Osteocyte (in vitro differentiated cells): ENCODE measurements at regions not wholly inside any gene's neighbourhood (a gene's known extent, or its start where the extent isn't known, plus 50 kb on each side); places are given as distances from the start of the nearest gene placed in this dataset.

ENCODE experiments used
- DNase-seq: peaks from one replicate; pipeline ENCODE4 v3.0.0; 2021; ENCODE audit warnings: mixed read lengths; ENCODE audit not compliant: unreplicated experiment; ENCODE audit errors: extremely low spot score
- H3K27ac Mint-ChIP-seq: one replicate; pipeline ENCODE4 v1.8.0; 2021; ENCODE audit warnings: mild to moderate bottlenecking, mixed read lengths; ENCODE audit not compliant: unreplicated experiment
- H3K27me3 Mint-ChIP-seq: one replicate; pipeline ENCODE4 v1.8.0; 2021; ENCODE audit warnings: mixed read lengths; ENCODE audit not compliant: unreplicated experiment
- H3K36me3 Mint-ChIP-seq: one replicate; pipeline ENCODE4 v1.8.0; 2021; ENCODE audit warnings: mixed read lengths; ENCODE audit not compliant: unreplicated experiment
- H3K4me1 Mint-ChIP-seq: one replicate; pipeline ENCODE4 v1.8.0; 2021; ENCODE audit warnings: mixed read lengths; ENCODE audit not compliant: unreplicated experiment
- H3K4me3 Mint-ChIP-seq: one replicate; pipeline ENCODE4 v1.8.0; 2021; ENCODE audit warnings: mild to moderate bottlenecking, moderate library complexity, mixed read lengths; ENCODE audit not compliant: unreplicated experiment
- H3K9me3 Mint-ChIP-seq: one replicate; pipeline ENCODE4 v1.8.0; 2021; ENCODE audit warnings: mixed read lengths; ENCODE audit not compliant: unreplicated experiment
- TF ChIP-seq, protein P1 (sequence below): fragments of 200-600 bp; sonication (generic); IDR thresholded peaks from 2 replicates; pipeline ENCODE4 v1.5.0; 2021; ENCODE audit warnings: antibody characterized with exemption, mild to moderate bottlenecking, moderate library complexity

GRCh38 chr13:89752394-89752793 is 1595.1 kb upstream of the MIR17HG start:
- H3K36me3 Mint-ChIP-seq: peaks cover 2% of the 10 kb centered on the region

GRCh38 chr13:89755729-89756492 is 1591.6 kb upstream of the MIR17HG start:
- peaks cover 9% of the 10 kb centered on the region for H3K9me3 Mint-ChIP-seq
- H3K36me3 Mint-ChIP-seq: peaks cover 2% of the 10 kb centered on the region
- TF ChIP-seq, protein P1, sequence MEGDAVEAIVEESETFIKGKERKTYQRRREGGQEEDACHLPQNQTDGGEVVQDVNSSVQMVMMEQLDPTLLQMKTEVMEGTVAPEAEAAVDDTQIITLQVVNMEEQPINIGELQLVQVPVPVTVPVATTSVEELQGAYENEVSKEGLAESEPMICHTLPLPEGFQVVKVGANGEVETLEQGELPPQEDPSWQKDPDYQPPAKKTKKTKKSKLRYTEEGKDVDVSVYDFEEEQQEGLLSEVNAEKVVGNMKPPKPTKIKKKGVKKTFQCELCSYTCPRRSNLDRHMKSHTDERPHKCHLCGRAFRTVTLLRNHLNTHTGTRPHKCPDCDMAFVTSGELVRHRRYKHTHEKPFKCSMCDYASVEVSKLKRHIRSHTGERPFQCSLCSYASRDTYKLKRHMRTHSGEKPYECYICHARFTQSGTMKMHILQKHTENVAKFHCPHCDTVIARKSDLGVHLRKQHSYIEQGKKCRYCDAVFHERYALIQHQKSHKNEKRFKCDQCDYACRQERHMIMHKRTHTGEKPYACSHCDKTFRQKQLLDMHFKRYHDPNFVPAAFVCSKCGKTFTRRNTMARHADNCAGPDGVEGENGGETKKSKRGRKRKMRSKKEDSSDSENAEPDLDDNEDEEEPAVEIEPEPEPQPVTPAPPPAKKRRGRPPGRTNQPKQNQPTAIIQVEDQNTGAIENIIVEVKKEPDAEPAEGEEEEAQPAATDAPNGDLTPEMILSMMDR: no peak
- H3K27me3 Mint-ChIP-seq: no peaks in the 10 kb centered on the region
- no peak for DNase-seq
- no peak overlapping the region for H3K27ac Mint-ChIP-seq
- H3K4me1 Mint-ChIP-seq: peaks cover 5% of the 10 kb centered on the region
- H3K4me3 Mint-ChIP-seq: no peak overlapping the region

More at GRCh38 chr13:89752394-89752793, 1595.1 kb upstream of the MIR17HG start:
- Mint-ChIP-seq H3K27me3 (no peaks in the 10 kb centered on the region), H3K4me3 (no peak overlapping the region), H3K4me1 (peaks cover 30% of the 10 kb centered on the region), H3K27ac (no peak overlapping the region), H3K9me3 (peaks cover 9% of the 10 kb centered on the region)
- DNase-seq: no peak
- TF ChIP-seq, protein P1: no peak

DNA sequence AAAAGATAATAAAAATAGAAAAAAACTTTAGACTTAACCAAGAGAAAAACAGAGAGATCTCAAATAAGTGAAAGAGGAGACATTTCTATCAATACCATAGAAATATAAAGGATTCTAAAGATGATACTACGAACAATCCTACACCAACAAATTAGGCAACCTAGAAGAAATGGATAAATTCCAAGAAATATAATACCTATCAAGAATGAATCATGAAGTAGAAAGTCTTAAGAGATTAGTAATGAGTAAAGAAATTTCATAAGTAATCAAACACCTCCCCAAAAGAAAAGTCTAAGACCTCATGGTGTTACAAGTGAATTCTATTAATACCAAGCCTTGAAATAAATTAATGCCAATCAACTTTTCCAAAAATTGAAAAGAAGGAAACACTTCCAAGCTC is 1584.5 kb upstream of the MIR17HG start:
- H3K36me3 Mint-ChIP-seq: no peaks in the 10 kb centered on the region
- H3K27me3 Mint-ChIP-seq: no peaks in the 10 kb centered on the region
- TF ChIP-seq, protein P1: no peak
- peaks cover 4% of the 10 kb centered on the region for H3K4me1 Mint-ChIP-seq
- no peaks in the 10 kb centered on the region for H3K9me3 Mint-ChIP-seq
- H3K4me3 Mint-ChIP-seq: no peak overlapping the region
- H3K27ac Mint-ChIP-seq: no peak overlapping the region
- no peak for DNase-seq

GRCh38 chr13:89783221-89783755 is 1564.2 kb upstream of the MIR17HG start:
- H3K4me3 Mint-ChIP-seq: no peak overlapping the region
- H3K9me3 Mint-ChIP-seq: no peaks in the 10 kb centered on the region
- no peaks in the 10 kb centered on the region for H3K27me3 Mint-ChIP-seq
- no peak for DNase-seq
- TF ChIP-seq, protein P1: no peak
- H3K36me3 Mint-ChIP-seq: no peaks in the 10 kb centered on the region
- H3K4me1 Mint-ChIP-seq: peaks cover 5% of the 10 kb centered on the region
- H3K27ac Mint-ChIP-seq: no peak overlapping the region

DNA sequence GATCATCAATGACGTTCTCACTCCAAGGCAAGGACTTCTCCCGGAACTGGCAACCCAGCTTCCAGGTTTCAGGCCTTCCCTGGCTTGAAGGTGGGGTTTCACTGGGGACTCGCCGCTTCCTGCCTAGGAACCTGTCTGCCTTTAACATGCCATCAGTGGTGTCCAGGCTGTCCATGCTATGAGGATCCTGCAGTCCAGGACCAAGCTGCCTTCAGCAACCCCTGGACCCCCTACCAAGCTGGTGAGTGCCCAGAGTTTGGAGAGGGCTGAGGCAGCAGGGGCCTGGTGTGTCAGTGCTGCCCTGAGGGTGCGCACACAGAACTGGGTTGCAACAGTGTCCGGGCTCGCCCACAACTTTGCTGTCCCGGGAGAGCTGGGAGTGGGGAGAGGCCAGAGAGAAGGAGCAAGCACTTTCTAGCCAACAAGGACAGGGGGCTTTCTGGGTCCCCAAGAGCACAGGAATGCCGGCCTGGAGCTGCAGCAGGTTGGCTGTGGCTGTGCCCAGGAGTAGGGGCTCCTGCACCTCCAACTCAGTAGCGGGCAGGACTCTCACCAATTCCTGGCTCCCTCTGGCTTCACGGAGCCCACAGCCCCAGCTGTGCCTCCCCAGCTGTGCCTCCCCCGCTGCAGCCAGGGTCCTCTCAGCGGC is 1563.2 kb upstream of the MIR17HG start:
- TF ChIP-seq, protein P1: no peak

More for the DNA sequence above, 1563.2 kb upstream of the MIR17HG start:
- H3K27ac Mint-ChIP-seq: no peak overlapping the region
- no peaks in the 10 kb centered on the region for H3K27me3 Mint-ChIP-seq
- no peak for DNase-seq
- no peak overlapping the region for H3K4me3 Mint-ChIP-seq
- H3K9me3 Mint-ChIP-seq: no peaks in the 10 kb centered on the region
- H3K4me1 Mint-ChIP-seq: peaks cover 5% of the 10 kb centered on the region
- no peaks in the 10 kb centered on the region for H3K36me3 Mint-ChIP-seq
